Tibial artery (tissue), 4 donors: ENCODE measurements at regions not wholly inside any gene's neighbourhood (a gene's known extent, or its start where the extent isn't known, plus 50 kb on each side); places are given as distances from the start of the nearest gene placed in this dataset.

Source experiments
- DNase-seq, 2 donors: peaks; one replicate each; pipeline ENCODE4 v3.0.0-alpha.2; 2019
- H3K27ac ChIP-seq, 2 donors: fragments of 200-600 bp; sonication (generic) in 1 of 2; 1 replicate in 1 of 2; 2 replicates in 1 of 2; pipeline ENCODE4 v1.5.1; 2018 to 2019; ENCODE audit warnings: mild to moderate bottlenecking in 1 of 2
- H3K27me3 ChIP-seq, 2 donors: fragments of 200-600 bp; sonication (generic) in 1 of 2; one replicate each; pipeline versions ENCODE4 v1.5.1 to v1.6.0; 2016 to 2019
- H3K36me3 ChIP-seq, 3 donors: fragments of 200-600 bp; sonication (generic) in 2 of 3; one replicate each; pipeline ENCODE4 v1.5.1; 2016 to 2019; ENCODE audit warnings: mild to moderate bottlenecking in 2 of 3
- H3K4me1 ChIP-seq, 4 donors: fragments of 200-600 bp; sonication (generic) in 2 of 4; 1 replicate in 3 of 4; 2 replicates in 1 of 4; pipeline ENCODE4 v1.5.1; 2016 to 2019
- H3K4me3 ChIP-seq, 2 donors: fragments of 200-600 bp; sonication (generic) in 1 of 2; 1 replicate in 1 of 2; 2 replicates in 1 of 2; pipeline ENCODE4 v1.5.1; 2018 to 2019; ENCODE audit warnings: mild to moderate bottlenecking in 2 of 2
- H3K9me3 ChIP-seq, 3 donors: fragments of 200-600 bp; sonication (generic) in 1 of 3; one replicate each; pipeline ENCODE4 v1.5.1; 2016 to 2019
- intact Hi-C: fragments of 100-400 bp; cut with DNase I; formaldehyde crosslinking; loops from one replicate; pipeline ENCODE4 v1.15.0; 2023; ENCODE audit warnings: low total_unique reads
- TF ChIP-seq, protein P1 (sequence below), 2 experiments: fragments of 200-600 bp in 1 of 2; fragments of 450-650 bp in 1 of 2; IDR thresholded peaks; one replicate each; pipeline ENCODE4 v1.5.1; 2017 to 2019; ENCODE audit warnings: antibody characterized with exemption in 2 of 2, mild to moderate bottlenecking in 1 of 2, moderate library complexity in 1 of 2

DNA sequence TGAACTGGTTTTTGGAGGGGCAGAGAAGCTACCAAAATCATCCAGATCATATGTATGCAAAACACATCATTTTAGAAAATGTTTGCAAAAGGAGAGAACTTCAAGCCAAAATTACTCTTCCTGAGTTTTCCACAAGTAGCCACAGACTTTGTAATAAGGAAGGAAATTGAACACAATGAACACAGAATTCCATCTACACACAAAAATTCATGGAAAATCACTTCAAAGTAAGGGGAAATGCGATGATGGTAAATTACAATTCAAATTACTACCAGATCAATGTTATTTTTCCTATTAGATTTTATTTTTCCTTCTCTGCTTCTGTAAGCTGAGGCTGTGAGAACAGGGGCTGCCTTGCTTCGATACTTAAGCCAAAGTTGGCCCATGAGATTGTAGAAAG lies 172.1 kb upstream of the ARL4C start:
- TF ChIP-seq, protein P1, sequence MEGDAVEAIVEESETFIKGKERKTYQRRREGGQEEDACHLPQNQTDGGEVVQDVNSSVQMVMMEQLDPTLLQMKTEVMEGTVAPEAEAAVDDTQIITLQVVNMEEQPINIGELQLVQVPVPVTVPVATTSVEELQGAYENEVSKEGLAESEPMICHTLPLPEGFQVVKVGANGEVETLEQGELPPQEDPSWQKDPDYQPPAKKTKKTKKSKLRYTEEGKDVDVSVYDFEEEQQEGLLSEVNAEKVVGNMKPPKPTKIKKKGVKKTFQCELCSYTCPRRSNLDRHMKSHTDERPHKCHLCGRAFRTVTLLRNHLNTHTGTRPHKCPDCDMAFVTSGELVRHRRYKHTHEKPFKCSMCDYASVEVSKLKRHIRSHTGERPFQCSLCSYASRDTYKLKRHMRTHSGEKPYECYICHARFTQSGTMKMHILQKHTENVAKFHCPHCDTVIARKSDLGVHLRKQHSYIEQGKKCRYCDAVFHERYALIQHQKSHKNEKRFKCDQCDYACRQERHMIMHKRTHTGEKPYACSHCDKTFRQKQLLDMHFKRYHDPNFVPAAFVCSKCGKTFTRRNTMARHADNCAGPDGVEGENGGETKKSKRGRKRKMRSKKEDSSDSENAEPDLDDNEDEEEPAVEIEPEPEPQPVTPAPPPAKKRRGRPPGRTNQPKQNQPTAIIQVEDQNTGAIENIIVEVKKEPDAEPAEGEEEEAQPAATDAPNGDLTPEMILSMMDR (IDR thresholded peaks at IDR 0.05) = no peak
- no peaks in the 10 kb centered on the region for H3K27me3 ChIP-seq
- no peaks in the 10 kb centered on the region for H3K36me3 ChIP-seq
- no peaks in the 10 kb centered on the region for H3K4me1 ChIP-seq
- intact Hi-C loops = no loop called here
- no peak overlapping the region for H3K4me3 ChIP-seq
- no peaks in the 10 kb centered on the region for H3K9me3 ChIP-seq
- no peak overlapping the region for H3K27ac ChIP-seq
- no peak for DNase-seq

DNA sequence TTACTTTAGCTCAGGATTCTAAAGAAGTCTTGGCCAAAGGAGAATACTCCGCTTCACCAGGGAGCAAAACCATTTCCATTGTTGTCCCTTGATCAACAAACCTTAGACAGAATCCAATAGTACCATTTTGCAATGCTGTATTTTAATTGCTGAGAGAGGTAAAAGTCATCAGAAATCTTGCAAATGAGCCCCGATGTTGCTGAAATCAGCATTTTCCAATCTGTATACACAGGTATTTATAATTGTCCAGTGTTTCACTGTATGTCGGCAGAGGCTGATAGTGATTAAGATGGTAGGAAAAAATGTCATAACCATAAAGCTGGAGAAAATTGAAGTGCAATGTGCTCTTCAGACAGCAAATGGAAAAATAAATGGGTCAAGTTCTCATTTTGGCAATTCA lies 170.0 kb upstream of the ARL4C start:
- no peaks in the 10 kb centered on the region for H3K36me3 ChIP-seq
- no peaks in the 10 kb centered on the region for H3K4me1 ChIP-seq
- no peak for DNase-seq
- no peaks in the 10 kb centered on the region for H3K27me3 ChIP-seq
- intact Hi-C loops = no loop called here
- H3K4me3 ChIP-seq = no peak overlapping the region
- TF ChIP-seq, protein P1 (IDR thresholded peaks at IDR 0.05) = no peak
- no peak overlapping the region for H3K27ac ChIP-seq
- H3K9me3 ChIP-seq = no peaks in the 10 kb centered on the region

DNA sequence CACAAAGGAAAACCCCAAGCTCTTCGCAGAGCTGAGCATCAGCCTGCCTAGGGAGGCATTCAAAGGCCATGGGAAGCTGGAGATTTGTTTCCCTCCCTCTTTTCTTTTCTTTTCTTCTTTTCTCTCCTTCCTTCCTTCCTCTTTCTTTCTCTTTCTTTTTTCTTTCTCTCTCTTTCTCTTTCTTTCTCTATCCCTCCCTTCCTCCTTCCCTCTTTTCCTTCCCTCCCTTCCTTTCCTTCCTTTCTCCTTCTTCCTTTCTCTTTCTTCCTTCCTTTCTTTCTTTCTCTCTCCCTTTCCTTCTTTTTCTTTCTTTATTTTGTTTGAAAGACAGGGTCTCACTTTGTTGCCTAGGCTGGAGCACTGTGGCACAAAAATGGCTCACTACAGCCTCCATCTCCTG lies 168.4 kb upstream of the ARL4C start:
- no peak for DNase-seq
- Histone ChIP-seq H3K9me3 (no peaks in the 10 kb centered on the region), H3K27ac (no peak overlapping the region), H3K4me1 (no peaks in the 10 kb centered on the region), H3K27me3 (no peaks in the 10 kb centered on the region), H3K4me3 (no peak overlapping the region), H3K36me3 (no peaks in the 10 kb centered on the region)
- TF ChIP-seq, protein P1 (IDR thresholded peaks at IDR 0.05) = no peak
- intact Hi-C loops = no loop called here

DNA sequence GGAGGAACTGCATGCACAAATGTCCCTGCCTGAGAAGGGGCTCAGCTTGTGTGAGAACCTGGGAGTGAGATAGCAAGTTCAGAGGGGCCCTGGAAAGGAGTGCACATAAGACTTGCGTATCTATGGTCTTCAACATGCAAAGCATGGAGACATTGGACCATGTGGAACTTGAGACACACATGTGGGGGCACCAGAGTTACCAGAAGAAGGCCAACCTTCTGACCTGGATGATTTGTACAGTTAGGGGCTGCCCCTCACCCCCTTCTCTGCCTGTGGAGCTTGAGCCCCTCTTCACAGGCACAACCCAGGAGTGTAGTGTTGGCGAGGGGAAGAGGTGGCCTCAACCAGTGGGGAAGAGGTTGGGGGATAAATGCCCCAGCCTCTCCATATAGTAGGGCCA lies 165.0 kb upstream of the ARL4C start:
- intact Hi-C loops = loop anchor here (5.0 kb wide), 1 partner anchor 445 kb away; no protein-coding TSS in a partner anchor

DNA sequence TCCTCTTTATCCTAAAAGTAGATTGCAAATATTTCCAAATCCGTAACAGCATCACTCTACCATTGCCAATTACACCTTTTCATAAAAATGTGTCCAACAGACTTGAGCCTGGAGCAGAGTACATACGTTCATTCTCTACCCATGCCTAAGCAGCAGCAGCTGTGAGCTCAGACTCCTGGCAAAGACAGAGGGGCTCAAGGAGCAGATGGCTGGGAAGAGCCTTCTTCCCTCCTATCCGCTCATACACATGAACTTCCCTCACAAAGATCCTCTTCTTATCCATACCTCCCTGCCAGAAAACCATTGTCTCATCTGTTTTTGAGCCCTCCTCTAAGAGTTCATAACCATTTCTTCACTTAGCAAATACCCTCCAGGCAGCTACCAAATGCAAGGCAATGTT lies 164.3 kb upstream of the ARL4C start:
- TF ChIP-seq, protein P1 (IDR thresholded peaks at IDR 0.05) = no peak
- Histone ChIP-seq H3K4me3 (no peak overlapping the region), H3K36me3 (no peaks in the 10 kb centered on the region), H3K27me3 (peaks cover 0 to 4% of the 10 kb centered on the region in 2 donors), H3K4me1 (no peaks in the 10 kb centered on the region), H3K9me3 (no peaks in the 10 kb centered on the region), H3K27ac (no peak overlapping the region)
- intact Hi-C loops = loop anchor here (5.0 kb wide), 1 partner anchor 446 kb away; no protein-coding TSS in a partner anchor
- DNase-seq = no peak

More for the DNA sequence above, 165.0 kb upstream of the ARL4C start:
- no peak overlapping the region for H3K4me3 ChIP-seq
- no peaks in the 10 kb centered on the region for H3K4me1 ChIP-seq
- H3K9me3 ChIP-seq = no peaks in the 10 kb centered on the region
- TF ChIP-seq, protein P1 (IDR thresholded peaks at IDR 0.05) = no peak
- H3K27ac ChIP-seq = no peak overlapping the region
- H3K36me3 ChIP-seq = no peaks in the 10 kb centered on the region
- no peak for DNase-seq
- H3K27me3 ChIP-seq = peaks cover 0 to 1% of the 10 kb centered on the region in 2 donors

DNA sequence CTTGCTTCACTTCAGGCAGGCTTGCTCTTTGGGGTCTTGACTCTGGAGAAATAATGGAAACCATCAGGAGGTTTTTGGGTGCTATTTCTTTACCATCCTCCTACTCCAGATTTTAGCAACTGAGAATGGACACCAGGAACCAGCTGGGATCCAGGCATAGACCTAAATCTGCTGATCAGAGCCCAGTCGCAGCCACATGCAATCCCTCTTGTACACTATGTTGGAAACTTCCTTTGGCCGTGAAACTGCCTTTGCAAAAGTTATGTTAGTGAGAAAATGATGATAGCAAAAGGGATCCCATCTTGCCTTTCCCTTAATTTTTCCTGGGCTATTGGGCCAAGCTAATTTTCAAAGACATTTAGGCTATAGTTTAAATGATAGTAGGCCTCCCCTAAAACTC lies 158.8 kb upstream of the ARL4C start:
- H3K27me3 ChIP-seq = peaks cover 0 to 16% of the 10 kb centered on the region in 2 donors

More for the DNA sequence above, 158.8 kb upstream of the ARL4C start:
- no peak overlapping the region for H3K4me3 ChIP-seq
- no peaks in the 10 kb centered on the region for H3K9me3 ChIP-seq
- H3K36me3 ChIP-seq = no peaks in the 10 kb centered on the region
- TF ChIP-seq, protein P1 (IDR thresholded peaks at IDR 0.05) = no peak
- intact Hi-C loops = no loop called here
- no peak for DNase-seq
- no peak overlapping the region for H3K27ac ChIP-seq
- no peaks in the 10 kb centered on the region for H3K4me1 ChIP-seq
